Embryonic facial prominence (tissue), 1 donor: ENCODE measurements at regions not wholly inside any gene's neighbourhood (a gene's known extent, or its start where the extent isn't known, plus 50 kb on each side); places are given as distances from the start of the nearest gene placed in this dataset.
"Not testable (repeated sequence)": the region's sequence is repeated elsewhere in the genome, so short reads cannot be mapped to it uniquely, and the experiment has no call there.

Experiments used
- DNase-seq: peaks from one replicate; pipeline ENCODE4 v3.0.0-alpha.2; 2016; ENCODE audit errors: extremely low spot score

GRCh38 chr12:87679251-87679650, 349.9 kb downstream of the C12orf50 start:
- DNase-seq, result no peak

- DNase-seq, result no peak
Measured at GRCh38 chr12:87678453-87678852, 350.7 kb downstream of the C12orf50 start.

GRCh38 chr12:87676731-87677130, 352.5 kb downstream of the C12orf50 start:
- no peak for DNase-seq

- DNase-seq, result no peak
Measured at GRCh38 chr12:87671757-87672156, 357.4 kb downstream of the C12orf50 start.

- no peak for DNase-seq
Measured at GRCh38 chr12:87670448-87670847, 358.8 kb downstream of the C12orf50 start.

- no peak for DNase-seq
Measured at GRCh38 chr12:87667378-87667777, 361.8 kb downstream of the C12orf50 start.

GRCh38 chr12:87661786-87662377, 367.3 kb downstream of the C12orf50 start:
- no peak for DNase-seq

GRCh38 chr12:87660987-87661774, 368.0 kb downstream of the C12orf50 start:
- DNase-seq, result no peak

GRCh38 chr12:87660291-87660690, 368.9 kb downstream of the C12orf50 start:
- DNase-seq, result no peak

- no peak for DNase-seq
Measured at GRCh38 chr12:87656311-87656710, 372.9 kb downstream of the C12orf50 start.

- no peak for DNase-seq
Measured at GRCh38 chr12:87651670-87652425, 377.4 kb downstream of the C12orf50 start.

- no peak for DNase-seq
Measured at GRCh38 chr12:87642245-87642644, 387.0 kb downstream of the C12orf50 start.

- DNase-seq, result no peak
Measured at GRCh38 chr12:87618199-87618598, 411.0 kb downstream of the C12orf50 start.

GRCh38 chr12:87612996-87613395, 416.2 kb downstream of the C12orf50 start:
- no peak for DNase-seq

GRCh38 chr12:87608321-87608720, 420.9 kb downstream of the C12orf50 start:
- no peak for DNase-seq

- DNase-seq, result no peak
Measured at GRCh38 chr12:87603727-87604126, 425.5 kb downstream of the C12orf50 start.

GRCh38 chr12:87599459-87599858, 429.7 kb downstream of the C12orf50 start:
- no peak for DNase-seq

GRCh38 chr12:87597114-87597513, 432.1 kb downstream of the C12orf50 start:
- DNase-seq, result no peak

- no peak for DNase-seq
Measured at GRCh38 chr12:87596636-87597035, 432.6 kb downstream of the C12orf50 start.

- DNase-seq, result no peak
Measured at GRCh38 chr12:87596134-87596533, 433.1 kb downstream of the C12orf50 start.

GRCh38 chr12:87585882-87586557, 443.2 kb downstream of the C12orf50 start:
- no peak for DNase-seq

GRCh38 chr12:87579091-87579490, 450.1 kb downstream of the C12orf50 start:
- DNase-seq, result not testable (repeated sequence)
